H1 (cell line): ENCODE measurements at regions not wholly inside any gene's neighbourhood (a gene's known extent, or its start where the extent isn't known, plus 50 kb on each side); places are given as distances from the start of the nearest gene placed in this dataset.

Experiments
- CTCF ChIA-PET: fragments of 300-600 bp; sonication (Branson Sonifier 250); formaldehyde crosslinking; loops from one replicate; lab custom pipeline; 2021; ENCODE audit not compliant: partially characterized antibody; lab: Charles Lee
- POLR2A ChIA-PET: fragments of 300-600 bp; sonication (Branson Sonifier 250); formaldehyde crosslinking; loops from one replicate; lab custom pipeline; 2021; ENCODE audit warnings: inconsistent platforms; ENCODE audit not compliant: partially characterized antibody; lab: Charles Lee
- DNase-seq, 2 experiments: peaks; one replicate each; pipeline versions ENCODE4 v3.0.0 to v3.0.0-alpha.2; 2010 to 2022; ENCODE audit warnings: low spot score in 2 of 2, low read depth in 1 of 2, mixed read lengths in 1 of 2
- FAIRE-seq: peaks from 2 replicates; lab custom pipeline; 2011; peaks lifted over from hg19 to GRCh38; lab: Jason Lieb, UNC
- H2AFZ ChIP-seq: 2 replicates; pipeline ENCODE4 v1.8.1; 2012; ENCODE audit warnings: low read length, inconsistent platforms
- H2AK5ac ChIP-seq: 2 replicates; pipeline ENCODE4 v1.6.1; 2013; ENCODE audit warnings: low read depth, low read length
- H2BK120ac ChIP-seq: replicated peaks from 2 replicates; pipeline ENCODE3; 2013; ENCODE audit warnings: low read depth, low read length, inconsistent platforms
- H2BK12ac ChIP-seq: 2 replicates; pipeline ENCODE4 v1.6.1; 2013; ENCODE audit warnings: low read depth, low read length
- H2BK15ac ChIP-seq: 2 replicates; pipeline ENCODE4 v1.6.1; 2013; ENCODE audit warnings: low read length
- H2BK20ac ChIP-seq: 2 replicates; pipeline ENCODE4 v1.6.1; 2013; ENCODE audit warnings: low read length
- H2BK5ac ChIP-seq: 2 replicates; pipeline ENCODE4 v1.6.1; 2013; ENCODE audit warnings: low read depth, low read length
- H3K14ac ChIP-seq: 2 replicates; pipeline ENCODE4 v1.6.1; 2013; ENCODE audit warnings: inconsistent platforms; ENCODE audit not compliant: insufficient read length
- H3K18ac ChIP-seq: 2 replicates; pipeline ENCODE4 v1.6.1; 2013; ENCODE audit warnings: low read length; ENCODE audit errors: extremely low read depth
- H3K23ac ChIP-seq: 2 replicates; pipeline ENCODE4 v1.6.1; 2013; ENCODE audit warnings: inconsistent platforms; ENCODE audit not compliant: insufficient read length
- H3K23me2 ChIP-seq: 2 replicates; pipeline ENCODE4 v1.6.1; 2013; ENCODE audit warnings: low read depth, low read length
- H3K27ac ChIP-seq: 2 replicates; pipeline ENCODE4 v1.6.1; 2011; ENCODE audit warnings: low read depth, low read length, inconsistent platforms
- H3K27me3 ChIP-seq, 4 experiments: replicated peaks in 1 of 4; 1 replicate in 1 of 4; 2 replicates in 3 of 4; pipeline versions ENCODE4 v1.6.1 to v1.8.1; 2011 to 2013; ENCODE audit warnings: low read length in 3 of 4, mild to moderate bottlenecking in 3 of 4, inconsistent platforms in 2 of 4, mixed read lengths in 2 of 4, moderate library complexity in 1 of 4; ENCODE audit not compliant: control insufficient read depth in 3 of 4, insufficient read depth in 3 of 4; ENCODE audit errors: extremely low read depth in 1 of 4
- H3K36me3 ChIP-seq, 4 experiments: 2 replicates each; pipeline versions ENCODE4 v1.6.1 to v1.8.1; 2011 to 2013; ENCODE audit warnings: mild to moderate bottlenecking in 4 of 4, low read length in 3 of 4, moderate library complexity in 2 of 4, control low read depth in 1 of 4, inconsistent platforms in 1 of 4; ENCODE audit not compliant: insufficient read depth in 4 of 4, control insufficient read depth in 2 of 4
- H3K4ac ChIP-seq: replicated peaks from 2 replicates; pipeline ENCODE3; 2013; ENCODE audit warnings: low read length, low read depth, mixed read lengths, inconsistent platforms; ENCODE audit not compliant: insufficient read length
- H3K4me1 ChIP-seq, 4 experiments: replicated peaks in 1 of 4; 1 replicate in 1 of 4; 2 replicates in 3 of 4; pipeline versions ENCODE4 v1.6.1 to v1.8.1; 2011 to 2013; ENCODE audit warnings: low read length in 3 of 4, inconsistent platforms in 2 of 4, mixed read lengths in 1 of 4; ENCODE audit not compliant: insufficient read depth in 4 of 4, control insufficient read depth in 3 of 4
- H3K4me2 ChIP-seq, 2 experiments: 2 replicates each; pipeline versions ENCODE4 v1.6.1 to v1.8.1; 2011 to 2013; ENCODE audit warnings: low read depth in 2 of 2, low read length in 2 of 2, control low read depth in 1 of 2, inconsistent platforms in 1 of 2, mild to moderate bottlenecking in 1 of 2; ENCODE audit not compliant: insufficient read depth in 1 of 2
- H3K4me3 ChIP-seq, 4 experiments: fragments of 200-600, 300-600 bp in 1 of 4; sonication (generic), shearing (Covaris generic), sonication (Bioruptor Twin) in 1 of 4; 2 replicates each; pipeline versions ENCODE4 v1.5.1 to v1.8.1; 2011 to 2016; ENCODE audit warnings: low read length in 4 of 4, low read depth in 3 of 4, control low read depth in 2 of 4, inconsistent platforms in 2 of 4, mild to moderate bottlenecking in 2 of 4, mixed read lengths in 1 of 4, moderate library complexity in 1 of 4; ENCODE audit not compliant: insufficient read depth in 2 of 4; ENCODE audit errors: extremely low read depth in 1 of 4
- H3K56ac ChIP-seq: replicated peaks from 2 replicates; pipeline ENCODE3; 2013; ENCODE audit warnings: low read depth, mild to moderate bottlenecking, mixed read lengths, low read length, inconsistent platforms; ENCODE audit not compliant: insufficient read length
- H3K79me1 ChIP-seq: 2 replicates; pipeline ENCODE4 v1.6.1; 2013; ENCODE audit warnings: low read depth, low read length, control low read depth
- H3K79me2 ChIP-seq, 2 experiments: 2 replicates each; pipeline versions ENCODE4 v1.6.1 to v1.8.1; 2012 to 2013; ENCODE audit warnings: low read length in 2 of 2, mild to moderate bottlenecking in 2 of 2, inconsistent platforms in 1 of 2; ENCODE audit not compliant: insufficient read depth in 2 of 2, control insufficient read depth in 1 of 2
- H3K9ac ChIP-seq, 4 experiments: replicated peaks in 1 of 4; 1 replicate in 1 of 4; 2 replicates in 3 of 4; pipeline versions ENCODE4 v1.6.1 to v1.8.1; 2011 to 2013; ENCODE audit warnings: low read depth in 3 of 4, low read length in 3 of 4, control low read depth in 2 of 4, mild to moderate bottlenecking in 2 of 4, moderate library complexity in 2 of 4, inconsistent platforms in 1 of 4; ENCODE audit errors: extremely low read depth in 1 of 4
- H3K9me3 ChIP-seq, 2 experiments: 2 replicates each; pipeline versions ENCODE4 v1.6.1 to v1.8.1; 2012 to 2013; ENCODE audit warnings: mild to moderate bottlenecking in 2 of 2, moderate library complexity in 2 of 2, control low read depth in 1 of 2, inconsistent platforms in 1 of 2, low read depth in 1 of 2, low read length in 1 of 2, mixed read lengths in 1 of 2; ENCODE audit not compliant: insufficient read depth in 2 of 2
- H4K20me1 ChIP-seq, 2 experiments: replicated peaks in 1 of 2; 2 replicates each; pipeline versions ENCODE3 to v1.8.1; 2011 to 2013; ENCODE audit warnings: inconsistent platforms in 2 of 2, low read length in 2 of 2, mild to moderate bottlenecking in 1 of 2; ENCODE audit not compliant: insufficient read depth in 2 of 2, control insufficient read depth in 1 of 2
- H4K5ac ChIP-seq: 2 replicates; pipeline ENCODE4 v1.6.1; 2013; ENCODE audit warnings: low read length, low read depth, mixed read lengths, inconsistent platforms; ENCODE audit not compliant: insufficient read length
- H4K8ac ChIP-seq: 2 replicates; pipeline ENCODE4 v1.8.0; 2013; ENCODE audit warnings: mild to moderate bottlenecking, moderate library complexity, low read length, inconsistent platforms; ENCODE audit not compliant: insufficient read depth; ENCODE audit errors: extremely low read depth
- H4K91ac ChIP-seq: replicated peaks from 2 replicates; pipeline ENCODE3; 2013; ENCODE audit warnings: low read length, mixed read lengths, inconsistent platforms; ENCODE audit not compliant: insufficient read length
- BCL11A ChIP-seq, 2 experiments: IDR thresholded peaks; one replicate each; pipeline ENCODE4 v1.6.1; 2011; ENCODE audit warnings: low read depth in 2 of 2, low read length in 2 of 2, mild to moderate bottlenecking in 2 of 2
- CTBP2 ChIP-seq: IDR thresholded peaks from 2 replicates; pipeline ENCODE4 v1.7.0; 2011; ENCODE audit warnings: borderline replicate concordance, mild to moderate bottlenecking, moderate library complexity, mixed read lengths, low read length; ENCODE audit not compliant: insufficient read depth, insufficient read length
- GABPA ChIP-seq: IDR thresholded peaks from 2 replicates; pipeline ENCODE4 v1.6.1; 2011; ENCODE audit warnings: mild to moderate bottlenecking, low read length, moderate library complexity, borderline replicate concordance; ENCODE audit not compliant: insufficient read depth
- RAD21 ChIP-seq, 2 experiments: IDR thresholded peaks in 1 of 2; conservative IDR thresholded peaks in 1 of 2; 2 replicates each; pipeline ENCODE4 v1.6.1; 2011; ENCODE audit warnings: low read depth in 2 of 2, low read length in 2 of 2, improper control_type of control experiment in 1 of 2, inconsistent platforms in 1 of 2, mild to moderate bottlenecking in 1 of 2, moderate library complexity in 1 of 2
- SP1 ChIP-seq: IDR thresholded peaks from 2 replicates; pipeline ENCODE4 v1.6.1; 2011; ENCODE audit warnings: low read depth, low read length
- SP2 ChIP-seq: IDR thresholded peaks from 2 replicates; pipeline ENCODE4 v1.6.1; 2012; ENCODE audit warnings: mild to moderate bottlenecking, low read length, inconsistent platforms
- TAF7 ChIP-seq: optimal IDR thresholded peaks from 2 replicates; pipeline ENCODE3; 2011; ENCODE audit warnings: low read depth, mild to moderate bottlenecking, inconsistent platforms, low read length, moderate library complexity, borderline replicate concordance
- TBP ChIP-seq: IDR thresholded peaks from 2 replicates; pipeline ENCODE4 v1.6.1; 2011; ENCODE audit warnings: low read depth, low read length, improper control_type of control experiment
- TEAD4 ChIP-seq: IDR thresholded peaks from 2 replicates; pipeline ENCODE4 v1.6.1; 2012; ENCODE audit warnings: low read depth, low read length, inconsistent platforms, mixed read lengths
- WGBS, 2 experiments: shearing (Covaris generic) in 1 of 2; methylation state at CpG; one replicate each; pipeline versions ENCODE4 v1.1.6 to v1.1.7; 2013 to 2015; ENCODE audit warnings: low lambda C conversion rate in 2 of 2, mixed read lengths in 2 of 2, inconsistent platforms in 1 of 2, low coverage in 1 of 2, missing lambda C conversion rate in 1 of 2; ENCODE audit not compliant: insufficient replicate concordance in 2 of 2, insufficient coverage in 1 of 2, insufficient read length in 1 of 2; ENCODE audit errors: extremely low coverage in 1 of 2, missing lambda C conversion rate in 1 of 2; 5-methylcytosine and 5-hydroxymethylcytosine counted together
- TF ChIP-seq, protein P1 (sequence below): IDR thresholded peaks from 2 replicates; pipeline ENCODE4 v1.6.1; 2011; ENCODE audit warnings: low read depth, mild to moderate bottlenecking, low read length; ENCODE audit not compliant: insufficient read depth

GRCh38 chr17:33902901-33903449 lies 352.1 kb upstream of the CCL2 start:
- no peaks in the 10 kb centered on the region for H3K36me3 ChIP-seq
- WGBS, 2 experiments, result 88% methylated on average over 1 of the region's 1 CpG; no CpG with 5 or more reads in 1 of the 2 experiments
- no peak overlapping the region for H3K56ac ChIP-seq
- H3K27ac ChIP-seq, result no peak overlapping the region
- H3K79me2 ChIP-seq, result no peaks in the 10 kb centered on the region
- no peak overlapping the region for H2AFZ ChIP-seq
- no peak overlapping the region for H3K18ac ChIP-seq
- H3K79me1 ChIP-seq, result no peaks in the 10 kb centered on the region
- H3K14ac ChIP-seq, result no peak overlapping the region
- TF ChIP-seq TBP (no peak), TAF7 (no peak), SP2 (no peak), SP1 (no peak), GABPA (no peak), CTBP2 (no peak), RAD21 (IDR thresholded peaks at IDR 0.05 in 1 of 2, conservative IDR thresholded peaks at IDR 0.05 in 1 of 2; ENCODE audit: low read depth in 2 of 2, low read length in 2 of 2) (no peak), BCL11A (IDR thresholded peaks at IDR 0.05; ENCODE audit: low read depth in 2 of 2, low read length in 2 of 2) (no peak), TEAD4 (no peak)
- TF ChIP-seq, protein P1, sequence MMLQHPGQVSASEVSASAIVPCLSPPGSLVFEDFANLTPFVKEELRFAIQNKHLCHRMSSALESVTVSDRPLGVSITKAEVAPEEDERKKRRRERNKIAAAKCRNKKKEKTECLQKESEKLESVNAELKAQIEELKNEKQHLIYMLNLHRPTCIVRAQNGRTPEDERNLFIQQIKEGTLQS, result no peak
- no peak overlapping the region for H4K8ac ChIP-seq
- no peak overlapping the region for H2AK5ac ChIP-seq
- DNase-seq (no peak), FAIRE-seq (no peak)
- H2BK120ac ChIP-seq, result no peak overlapping the region
- H2BK15ac ChIP-seq, result no peak overlapping the region
- no peaks in the 10 kb centered on the region for H4K20me1 ChIP-seq
- no peak overlapping the region for H3K23ac ChIP-seq
- peaks cover 0 to 7% (median 1%) of the 10 kb centered on the region in 4 experiments; a peak in 2 of 7 replicates for H3K4me1 ChIP-seq
- no peak overlapping the region for H3K9ac ChIP-seq
- no peak overlapping the region for H3K4me2 ChIP-seq
- H2BK5ac ChIP-seq, result no peak overlapping the region
- no peak overlapping the region for H3K4ac ChIP-seq
- ChIA-PET POLR2A (no interaction called here), CTCF (interaction anchor here (1.6 kb wide), 1 partner anchor 10 kb away, joined by 4 read pairs; no protein-coding TSS in a partner anchor)
- no peaks in the 10 kb centered on the region for H3K27me3 ChIP-seq
- H2BK12ac ChIP-seq, result no peak overlapping the region
- H4K91ac ChIP-seq, result no peak overlapping the region
- no peak overlapping the region for H3K4me3 ChIP-seq
- no peaks in the 10 kb centered on the region for H3K23me2 ChIP-seq
- no peaks in the 10 kb centered on the region for H3K9me3 ChIP-seq
- H2BK20ac ChIP-seq, result no peak overlapping the region
- H4K5ac ChIP-seq, result no peak overlapping the region
